ENCODE measurements at regions not wholly inside any gene's neighbourhood (a gene's known extent, or its start where the extent isn't known, plus 50 kb on each side); places are given as distances from the start of the nearest gene placed in this dataset.

DNA sequence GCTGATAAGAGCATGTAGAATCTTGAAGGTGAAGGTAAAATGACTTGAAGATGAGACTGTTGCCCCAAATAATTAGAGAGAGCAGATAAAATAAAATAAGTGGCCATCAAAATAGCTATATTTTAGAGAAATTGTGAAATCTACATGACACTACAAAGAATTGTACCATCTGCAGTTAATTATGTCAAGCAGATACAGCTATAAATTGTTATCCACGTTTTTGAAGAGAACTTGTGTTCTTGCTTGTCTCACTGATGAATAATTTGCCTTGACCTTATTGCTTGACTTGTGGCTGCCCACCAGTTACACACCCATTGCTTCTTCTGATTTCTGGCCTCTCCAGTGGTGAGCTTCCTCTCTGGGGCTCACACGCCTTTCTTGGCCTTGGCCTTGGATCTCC is 75.8 kb upstream of the TNIP3 start:
- no peak for ATAC-seq (replicated peaks)
- Mint-ChIP-seq H3K27me3 (no peaks in the 10 kb centered on the region), H3K4me1 (peaks cover 13% of the 10 kb centered on the region), H3K9me3 (no peaks in the 10 kb centered on the region), H3K36me3 (ENCODE audit: low read depth) (no peaks in the 10 kb centered on the region), H3K4me3 (no peak overlapping the region), H3K27ac (no peak overlapping the region)

DNA sequence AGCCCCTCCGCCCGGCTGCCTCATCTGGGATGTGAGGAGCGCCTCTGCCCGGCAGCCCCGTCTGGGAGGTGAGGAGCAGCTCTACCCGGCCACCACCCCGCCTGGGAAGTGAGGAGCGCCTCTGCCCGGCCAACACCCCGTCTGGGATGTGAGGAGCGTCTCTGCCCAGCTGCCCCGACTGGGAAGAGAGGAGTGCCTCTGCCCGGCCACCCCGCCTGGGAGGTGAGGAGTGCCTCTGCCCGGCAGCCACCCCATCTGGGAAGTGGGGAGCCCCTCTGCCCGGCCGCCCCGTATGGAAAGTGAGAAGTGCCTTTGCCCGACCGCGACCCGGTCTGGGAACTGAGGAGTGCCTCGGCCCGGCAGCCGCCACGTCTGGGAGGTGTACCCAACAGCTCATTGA is 74.3 kb upstream of the TNIP3 start:
- H3K27ac Mint-ChIP-seq: no peak overlapping the region
- H3K27me3 Mint-ChIP-seq: no peaks in the 10 kb centered on the region
- no peaks in the 10 kb centered on the region for H3K9me3 Mint-ChIP-seq
- peaks cover 9% of the 10 kb centered on the region for H3K4me1 Mint-ChIP-seq
- no peak overlapping the region for H3K4me3 Mint-ChIP-seq
- no peaks in the 10 kb centered on the region for H3K36me3 Mint-ChIP-seq (ENCODE audit: low read depth)
- ATAC-seq (replicated peaks): no peak

DNA sequence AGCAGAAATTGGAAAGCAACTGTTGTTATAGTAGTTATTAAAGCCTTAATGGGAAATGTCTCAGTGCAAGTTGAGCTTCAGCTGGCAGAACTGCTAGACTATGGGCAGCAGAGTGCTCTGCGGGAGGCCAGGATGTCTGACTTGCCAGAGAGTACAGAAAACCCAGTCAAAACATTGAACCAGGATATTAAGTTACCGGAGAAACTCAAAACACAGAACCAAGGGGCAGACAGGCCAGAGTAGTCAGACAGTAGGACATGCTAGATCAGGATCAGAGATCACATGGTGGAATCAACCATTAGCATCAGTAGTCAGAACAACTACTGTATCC is 72.9 kb upstream of the TNIP3 start:
- Mint-ChIP-seq H3K27me3 (no peaks in the 10 kb centered on the region), H3K36me3 (ENCODE audit: low read depth) (no peaks in the 10 kb centered on the region), H3K4me1 (peaks cover 4% of the 10 kb centered on the region), H3K4me3 (no peak overlapping the region), H3K9me3 (no peaks in the 10 kb centered on the region), H3K27ac (no peak overlapping the region)
- ATAC-seq (replicated peaks): no peak

DNA sequence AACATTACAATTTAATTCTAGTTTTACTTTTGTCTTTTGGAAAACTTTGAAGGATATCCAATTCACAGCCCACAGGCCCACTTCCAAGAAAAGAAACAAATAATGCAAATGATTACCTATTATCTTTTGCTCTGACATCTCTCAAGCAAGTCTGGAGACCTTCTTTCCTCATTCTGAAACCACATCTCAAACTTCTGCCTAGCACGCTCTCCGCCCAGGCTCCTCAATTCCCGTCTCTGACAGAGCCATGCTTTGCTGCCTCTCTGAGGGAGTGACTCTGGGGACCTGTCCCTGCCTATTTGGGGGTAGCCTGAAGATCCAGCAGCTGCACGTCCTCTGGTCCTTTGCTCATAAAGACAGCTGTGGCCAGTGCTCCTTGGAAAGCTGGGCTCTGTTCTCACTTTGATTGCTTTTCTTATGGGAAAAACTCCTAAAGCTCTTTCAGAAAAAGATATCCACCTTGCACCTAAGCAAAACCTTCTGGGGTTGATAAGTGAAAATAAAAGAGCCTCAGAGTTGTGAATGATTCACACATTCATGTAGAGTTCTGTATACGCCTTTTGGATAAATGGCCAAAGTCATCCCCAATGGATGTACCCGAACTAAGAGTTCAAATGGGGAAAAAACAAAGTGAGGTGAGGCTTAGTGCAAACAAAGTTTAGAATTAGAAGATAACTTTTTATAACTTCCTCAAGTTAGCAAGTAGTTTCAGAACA is 72.4 kb upstream of the TNIP3 start:
- H3K27me3 Mint-ChIP-seq: no peaks in the 10 kb centered on the region
- H3K36me3 Mint-ChIP-seq (ENCODE audit: low read depth): no peaks in the 10 kb centered on the region
- no peak overlapping the region for H3K27ac Mint-ChIP-seq
- no peak for ATAC-seq (replicated peaks)
- no peaks in the 10 kb centered on the region for H3K4me1 Mint-ChIP-seq
- no peaks in the 10 kb centered on the region for H3K9me3 Mint-ChIP-seq
- no peak overlapping the region for H3K4me3 Mint-ChIP-seq

DNA sequence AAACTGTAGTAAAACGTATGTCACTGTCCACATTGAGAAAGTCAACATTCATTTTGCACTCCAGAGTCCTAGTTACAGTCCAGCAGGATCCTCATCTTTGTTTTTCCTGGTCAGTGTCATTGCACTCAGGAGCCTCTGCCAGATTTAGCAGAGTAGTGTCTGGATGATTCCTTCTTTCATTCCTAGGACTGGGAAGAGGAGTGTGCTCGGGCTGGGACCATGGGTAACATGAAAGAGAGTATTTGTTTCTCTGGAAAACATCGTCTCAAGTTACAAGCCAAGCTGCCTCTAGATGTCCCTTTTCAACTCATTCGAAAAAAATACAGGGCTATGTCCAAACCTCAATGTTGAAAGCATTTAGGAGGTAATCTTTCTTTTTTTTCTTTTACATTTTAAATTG is 69.9 kb upstream of the TNIP3 start:
- Mint-ChIP-seq H3K36me3 (ENCODE audit: low read depth) (no peaks in the 10 kb centered on the region), H3K27ac (no peak overlapping the region), H3K27me3 (no peaks in the 10 kb centered on the region), H3K4me3 (no peak overlapping the region), H3K4me1 (no peaks in the 10 kb centered on the region), H3K9me3 (no peaks in the 10 kb centered on the region)
- ATAC-seq (replicated peaks): no peak

DNA sequence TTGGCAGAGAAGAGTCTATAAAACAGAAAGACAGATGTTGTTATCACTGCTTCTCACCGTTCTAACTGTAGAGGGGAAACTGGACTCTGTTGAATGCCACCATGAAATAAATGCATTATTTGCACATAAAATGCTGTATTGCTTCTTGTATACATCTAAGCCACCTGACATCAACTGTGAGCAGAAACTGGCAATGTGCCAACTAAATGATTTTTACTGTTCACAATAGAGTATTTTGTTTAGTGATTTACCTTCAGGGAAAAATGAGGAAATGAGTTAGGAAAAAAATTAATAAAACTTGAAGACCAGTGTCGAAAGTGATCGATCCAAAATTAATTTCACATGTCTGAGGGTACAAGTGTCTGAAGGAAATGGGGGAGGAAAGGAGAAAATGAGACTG is 65.9 kb upstream of the TNIP3 start:
- Mint-ChIP-seq H3K4me1 (peaks cover 13% of the 10 kb centered on the region), H3K27ac (no peak overlapping the region), H3K27me3 (no peaks in the 10 kb centered on the region), H3K9me3 (no peaks in the 10 kb centered on the region), H3K4me3 (no peak overlapping the region), H3K36me3 (ENCODE audit: low read depth) (no peaks in the 10 kb centered on the region)
- no peak for ATAC-seq (replicated peaks)

DNA sequence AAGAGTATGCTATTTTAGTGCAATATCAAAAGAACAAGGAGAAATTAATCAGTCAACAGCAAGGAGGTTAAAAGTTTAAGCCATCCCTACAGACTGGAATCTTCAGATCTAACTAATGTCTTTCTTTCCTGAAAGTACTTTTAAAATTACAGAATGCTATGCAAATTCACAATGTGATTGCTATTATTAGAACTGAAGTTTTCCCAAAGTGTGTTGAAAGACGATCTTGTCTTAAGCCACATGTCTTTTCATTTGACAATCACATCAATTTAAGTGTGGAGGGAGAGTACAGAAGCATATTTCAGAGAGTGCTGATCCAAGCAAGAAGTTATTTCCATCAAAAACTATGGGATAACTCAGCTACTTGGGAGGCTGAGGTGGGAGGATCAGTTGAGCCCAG is 64.7 kb upstream of the TNIP3 start:
- H3K36me3 Mint-ChIP-seq (ENCODE audit: low read depth): no peaks in the 10 kb centered on the region
- no peak overlapping the region for H3K27ac Mint-ChIP-seq
- no peak overlapping the region for H3K4me3 Mint-ChIP-seq
- ATAC-seq (replicated peaks): no peak
- no peaks in the 10 kb centered on the region for H3K9me3 Mint-ChIP-seq
- H3K4me1 Mint-ChIP-seq: peaks cover 13% of the 10 kb centered on the region
- H3K27me3 Mint-ChIP-seq: no peaks in the 10 kb centered on the region

DNA sequence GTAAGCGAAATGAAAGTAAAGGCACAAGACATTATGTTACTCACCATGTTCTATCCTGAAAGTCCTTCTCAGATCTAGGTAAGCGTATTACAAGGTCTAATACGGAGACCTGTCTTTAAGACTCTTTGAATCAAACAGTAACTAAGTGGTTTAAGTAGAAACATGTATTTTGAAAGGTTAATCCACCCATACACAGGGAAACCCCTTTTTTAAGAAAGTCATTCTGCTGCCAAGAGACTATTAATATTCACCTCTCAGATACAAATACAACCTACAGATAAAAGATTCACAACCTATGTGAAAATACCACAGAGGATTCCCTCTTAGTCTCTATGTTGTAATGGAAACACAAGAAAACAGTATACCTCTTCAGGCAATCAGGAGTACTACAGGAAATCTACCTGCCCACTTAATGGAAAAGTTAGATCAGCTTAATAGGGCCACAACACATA is 63.2 kb upstream of the TNIP3 start:
- Mint-ChIP-seq H3K27ac (peak overlapping the region; percentile 65), H3K36me3 (ENCODE audit: low read depth) (no peaks in the 10 kb centered on the region), H3K4me1 (peaks cover 13% of the 10 kb centered on the region), H3K9me3 (no peaks in the 10 kb centered on the region), H3K4me3 (peak overlapping the region; percentile 73), H3K27me3 (no peaks in the 10 kb centered on the region)
- ATAC-seq (replicated peaks): peak; percentile 92

DNA sequence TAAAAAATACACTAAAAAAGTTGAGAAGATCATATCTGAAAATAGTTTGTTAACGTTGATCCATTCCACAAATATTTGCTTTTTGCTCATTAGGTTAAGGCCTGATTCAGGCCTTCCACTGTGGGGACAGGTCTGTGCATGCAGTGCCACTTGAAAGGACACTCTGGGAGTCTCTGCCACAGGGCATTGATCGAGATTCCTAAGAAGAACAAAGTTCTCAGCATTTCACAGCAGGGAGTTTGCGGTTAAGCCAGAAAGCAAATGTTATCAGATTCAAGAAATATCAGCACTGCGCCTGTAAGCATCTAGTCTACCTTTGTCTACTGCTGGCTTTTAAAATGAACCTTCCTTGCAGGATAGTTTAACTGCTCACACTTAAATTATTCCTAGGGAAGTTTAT is 62.2 kb upstream of the TNIP3 start:
- Mint-ChIP-seq H3K4me3 (peak overlapping the region; percentile 73), H3K27ac (peak overlapping the region; percentile 65), H3K4me1 (peaks cover 13% of the 10 kb centered on the region), H3K36me3 (ENCODE audit: low read depth) (no peaks in the 10 kb centered on the region), H3K9me3 (no peaks in the 10 kb centered on the region), H3K27me3 (no peaks in the 10 kb centered on the region)
- ATAC-seq (replicated peaks): no peak

DNA sequence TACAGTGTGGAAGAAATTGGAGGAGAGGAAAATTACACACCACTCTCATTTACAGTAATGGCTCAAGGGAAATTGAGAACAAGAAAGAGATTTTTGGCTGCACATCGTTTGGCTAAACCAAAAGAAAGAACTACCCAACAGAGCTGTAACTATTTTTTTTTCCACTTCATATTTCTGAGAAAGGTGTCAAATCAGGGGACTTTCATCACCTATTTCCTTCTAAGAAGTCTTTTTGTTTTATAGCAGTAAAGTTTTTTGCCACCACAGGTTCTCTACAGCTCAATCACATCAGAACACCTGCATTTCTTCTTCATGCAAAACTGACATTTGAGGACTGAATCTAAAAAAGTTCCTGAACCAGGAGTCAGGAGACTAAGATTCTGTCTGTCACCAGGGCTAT is 57.5 kb upstream of the TNIP3 start:
- peaks cover 9% of the 10 kb centered on the region for H3K36me3 Mint-ChIP-seq (ENCODE audit: low read depth)
- no peak for ATAC-seq (replicated peaks)
- no peak overlapping the region for H3K27ac Mint-ChIP-seq
- H3K4me3 Mint-ChIP-seq: peak overlapping the region; percentile 39
- H3K27me3 Mint-ChIP-seq: no peaks in the 10 kb centered on the region
- H3K9me3 Mint-ChIP-seq: no peaks in the 10 kb centered on the region
- H3K4me1 Mint-ChIP-seq: peaks cover 7% of the 10 kb centered on the region

DNA sequence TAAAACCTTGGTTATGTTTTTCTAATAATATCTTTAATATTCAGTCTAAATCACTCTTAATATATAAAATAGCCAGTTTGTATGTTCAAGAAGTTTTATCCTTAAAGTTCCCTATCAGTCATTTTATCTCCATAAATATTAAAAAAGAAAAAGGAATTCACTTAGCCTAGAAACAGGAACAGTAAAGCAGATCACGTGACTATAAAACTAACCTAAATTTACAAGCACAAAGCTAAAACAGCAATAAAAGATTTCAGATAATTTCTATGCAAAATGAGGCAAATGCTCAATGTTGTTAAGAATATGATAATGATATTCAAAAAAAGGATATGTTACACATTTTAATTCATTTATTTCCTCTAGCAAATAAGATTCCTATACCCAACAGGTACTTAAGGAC is 57.1 kb upstream of the TNIP3 start:
- Mint-ChIP-seq H3K4me1 (peaks cover 5% of the 10 kb centered on the region), H3K9me3 (no peaks in the 10 kb centered on the region), H3K27me3 (no peaks in the 10 kb centered on the region), H3K36me3 (ENCODE audit: low read depth) (peaks cover 14% of the 10 kb centered on the region), H3K27ac (no peak overlapping the region), H3K4me3 (peak overlapping the region; percentile 39)
- no peak for ATAC-seq (replicated peaks)

DNA sequence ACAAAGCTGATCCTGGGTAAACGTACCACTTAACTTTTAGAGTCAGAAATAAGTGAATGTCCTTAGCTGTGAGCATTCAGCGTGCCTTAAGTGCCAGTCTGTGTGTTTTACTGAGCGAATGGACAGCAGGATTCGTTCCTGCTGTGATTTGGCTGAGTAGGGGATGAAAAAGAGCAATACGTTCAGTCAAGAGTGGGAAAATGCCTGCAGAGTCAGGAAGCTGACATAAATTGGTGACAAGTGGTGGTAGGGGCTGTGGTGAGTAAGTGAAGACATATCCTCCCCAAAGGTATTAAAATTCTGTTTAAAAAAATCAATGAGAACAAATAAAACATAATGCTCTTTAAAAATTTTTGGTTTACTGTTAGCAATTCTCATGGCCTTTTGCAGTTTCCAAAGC is 56.6 kb upstream of the TNIP3 start:
- no peak overlapping the region for H3K27ac Mint-ChIP-seq
- peaks cover under 1% of the 10 kb centered on the region for H3K4me1 Mint-ChIP-seq
- H3K9me3 Mint-ChIP-seq: no peaks in the 10 kb centered on the region
- no peaks in the 10 kb centered on the region for H3K27me3 Mint-ChIP-seq
- H3K36me3 Mint-ChIP-seq (ENCODE audit: low read depth): peaks cover 15% of the 10 kb centered on the region
- ATAC-seq (replicated peaks): no peak
- H3K4me3 Mint-ChIP-seq: no peak overlapping the region

DNA sequence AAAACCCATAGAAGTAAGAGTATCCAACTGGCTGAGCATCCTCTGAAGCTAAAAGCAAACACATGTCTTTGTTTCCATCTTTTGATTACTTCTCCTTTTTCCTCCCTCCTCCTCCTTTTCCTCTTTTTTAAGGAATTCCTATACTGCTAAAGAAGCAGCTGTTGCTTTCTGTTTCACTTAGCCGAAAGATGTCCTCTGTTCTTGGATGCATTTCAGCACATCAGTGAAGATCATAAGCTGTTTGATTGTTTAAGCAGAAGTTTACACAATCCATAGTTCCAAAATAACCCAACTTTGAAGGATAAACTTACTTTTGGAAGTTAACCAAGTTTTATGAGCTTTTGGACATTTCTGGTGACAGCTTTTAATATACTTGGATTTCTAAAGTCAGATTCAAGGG is 55.1 kb upstream of the TNIP3 start:
- no peak for ATAC-seq (replicated peaks)
- no peaks in the 10 kb centered on the region for H3K27me3 Mint-ChIP-seq
- no peak overlapping the region for H3K4me3 Mint-ChIP-seq
- peaks cover 23% of the 10 kb centered on the region for H3K36me3 Mint-ChIP-seq (ENCODE audit: low read depth)
- H3K9me3 Mint-ChIP-seq: no peaks in the 10 kb centered on the region
- H3K4me1 Mint-ChIP-seq: no peaks in the 10 kb centered on the region
- no peak overlapping the region for H3K27ac Mint-ChIP-seq

DNA sequence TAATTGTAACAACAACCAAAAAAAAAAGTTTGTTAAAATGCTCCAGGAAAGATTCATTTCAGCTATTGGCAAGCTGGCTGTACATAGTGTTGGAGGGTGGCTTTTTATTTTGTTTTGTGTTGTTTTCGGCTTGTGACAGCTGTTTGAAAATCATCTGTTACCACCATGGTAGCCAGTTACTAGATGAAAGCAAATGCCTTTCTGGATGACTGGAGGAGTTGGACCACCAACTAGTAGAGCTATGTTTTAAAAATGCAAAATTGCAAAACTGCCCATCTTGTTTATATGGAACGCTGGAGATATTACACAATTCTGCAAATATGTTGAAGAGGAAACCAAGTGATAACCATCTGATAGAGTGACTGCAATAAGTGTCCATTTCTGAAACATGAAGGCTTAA is 53.2 kb upstream of the TNIP3 start:
- no peaks in the 10 kb centered on the region for H3K9me3 Mint-ChIP-seq
- H3K36me3 Mint-ChIP-seq (ENCODE audit: low read depth): peaks cover 27% of the 10 kb centered on the region
- no peaks in the 10 kb centered on the region for H3K27me3 Mint-ChIP-seq
- ATAC-seq (replicated peaks): no peak
- no peak overlapping the region for H3K27ac Mint-ChIP-seq
- H3K4me3 Mint-ChIP-seq: no peak overlapping the region
- no peaks in the 10 kb centered on the region for H3K4me1 Mint-ChIP-seq

DNA sequence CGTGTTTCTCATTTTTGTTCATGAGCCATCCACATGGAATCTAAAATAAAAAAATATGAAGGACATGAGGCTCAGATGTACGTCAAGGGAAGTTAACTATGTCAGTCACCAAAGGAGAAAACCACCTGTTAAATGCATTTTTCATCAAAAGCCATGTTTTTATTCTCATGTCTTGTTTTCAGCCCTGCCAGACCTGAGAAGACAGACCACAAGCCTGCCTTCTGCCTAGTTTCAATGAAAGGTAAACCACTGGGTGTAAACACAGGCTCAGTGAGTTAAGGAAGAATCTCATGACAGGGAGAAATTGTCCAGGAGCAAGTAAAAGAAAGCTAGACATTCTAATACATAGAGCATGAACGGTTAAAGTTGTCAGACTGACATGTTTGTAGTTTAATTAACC is 52.3 kb upstream of the TNIP3 start:
- peaks cover 29% of the 10 kb centered on the region for H3K36me3 Mint-ChIP-seq (ENCODE audit: low read depth)
- ATAC-seq (replicated peaks): no peak
- H3K9me3 Mint-ChIP-seq: no peaks in the 10 kb centered on the region
- H3K4me1 Mint-ChIP-seq: no peaks in the 10 kb centered on the region
- no peak overlapping the region for H3K27ac Mint-ChIP-seq
- no peaks in the 10 kb centered on the region for H3K27me3 Mint-ChIP-seq
- no peak overlapping the region for H3K4me3 Mint-ChIP-seq

DNA sequence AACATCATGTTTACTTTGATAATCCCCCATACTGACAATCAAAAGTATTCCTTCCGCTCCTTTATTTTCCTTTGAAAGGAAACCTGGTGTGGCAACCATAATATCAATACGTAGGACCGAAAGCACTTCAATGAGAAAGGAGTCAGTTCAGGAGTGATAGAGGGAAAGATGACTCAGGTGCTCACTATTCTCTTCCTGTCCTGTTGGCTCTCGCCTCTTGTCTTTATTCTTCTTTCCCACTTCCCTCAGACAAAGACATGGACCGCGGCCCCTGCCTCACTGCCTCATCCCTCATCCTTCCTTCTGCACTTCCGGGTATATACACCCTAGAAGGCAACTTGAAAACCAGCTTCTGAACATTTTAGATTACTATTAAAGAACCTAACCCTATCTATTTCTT is 49.8 kb upstream of the TNIP3 start:
- Mint-ChIP-seq H3K4me3 (peak overlapping the region; percentile 3), H3K27me3 (no peaks in the 10 kb centered on the region), H3K4me1 (no peaks in the 10 kb centered on the region), H3K36me3 (ENCODE audit: low read depth) (peaks cover 23% of the 10 kb centered on the region), H3K9me3 (no peaks in the 10 kb centered on the region), H3K27ac (no peak overlapping the region)
- peak; percentile 79 for ATAC-seq (replicated peaks)

Measured in activated T-helper 17 cell treated with anti-CD3 and anti-CD28 coated beads, Interleukin-2, amount 50 U/mL, for 72 hours (primary cell).